ENCODE measurements at regions not wholly inside any gene's neighbourhood (a gene's known extent, or its start where the extent isn't known, plus 50 kb on each side); places are given as distances from the start of the nearest gene placed in this dataset.

GRCh38 chr11:104322696-104323095 is 158.7 kb upstream of the PDGFD start:
- TF ChIP-seq POLR2A (IDR thresholded peaks at IDR 0.05): no peak
- no peak for TF ChIP-seq CTCF (IDR thresholded peaks at IDR 0.05)
